ENCODE measurements at regions not wholly inside any gene's neighbourhood (a gene's known extent, or its start where the extent isn't known, plus 50 kb on each side); places are given as distances from the start of the nearest gene placed in this dataset.
A peak's percentile ranks its signal among the peaks of the same experiment; 100 is the strongest.

DNA sequence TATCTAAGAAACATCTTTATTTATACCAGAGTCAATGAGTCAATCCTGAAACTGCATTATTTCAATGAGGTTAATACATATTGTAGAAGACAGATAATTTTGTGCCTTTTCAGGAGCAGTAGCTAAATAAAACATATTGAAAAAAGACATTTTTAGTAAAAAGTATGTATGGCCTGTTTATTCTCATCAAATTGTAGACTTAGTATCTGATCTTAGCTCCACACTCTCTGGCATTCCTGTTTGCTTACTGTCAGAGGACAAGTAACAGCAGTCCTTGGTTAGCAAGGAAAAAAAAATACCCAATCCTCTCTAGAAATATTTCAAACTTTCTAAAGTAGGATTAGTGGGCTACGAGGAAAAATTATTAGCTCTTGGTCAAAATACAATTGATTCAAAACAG is 50.5 kb upstream of the GUCY1A1 start:
- no peaks in the 10 kb centered on the region for H3K9me3 ChIP-seq (ENCODE audit: control insufficient read depth in 2 of 3, insufficient read depth in 1 of 3, low read length in 3 of 3)
- no peak for TF ChIP-seq CTCF (IDR thresholded peaks at IDR 0.05; ENCODE audit: borderline replicate concordance, extremely low read depth, insufficient read depth)
- intact Hi-C loops (cut with DNase I): no loop called here
- FAIRE-seq (peak; percentile 51), DNase-seq (no peak)
- no peak overlapping the region for H3K4me3 ChIP-seq (ENCODE audit: low read length in 3 of 3)
- H3K27ac ChIP-seq (ENCODE audit: low read depth in 2 of 2, low read length in 2 of 2): no peak overlapping the region
- no peaks in the 10 kb centered on the region for H3K27me3 ChIP-seq (ENCODE audit: control insufficient read depth, insufficient read depth, low read length)
- no peaks in the 10 kb centered on the region for H3K4me1 ChIP-seq (ENCODE audit: control insufficient read depth in 2 of 3, insufficient read depth in 2 of 3, low read depth in 1 of 3, low read length in 3 of 3)
- H3K9ac ChIP-seq (ENCODE audit: low read length in 3 of 3): no peak overlapping the region
- H3K36me3 ChIP-seq (ENCODE audit: control insufficient read depth in 2 of 3, insufficient read depth in 3 of 3, low read length in 3 of 3): no peaks in the 10 kb centered on the region

DNA sequence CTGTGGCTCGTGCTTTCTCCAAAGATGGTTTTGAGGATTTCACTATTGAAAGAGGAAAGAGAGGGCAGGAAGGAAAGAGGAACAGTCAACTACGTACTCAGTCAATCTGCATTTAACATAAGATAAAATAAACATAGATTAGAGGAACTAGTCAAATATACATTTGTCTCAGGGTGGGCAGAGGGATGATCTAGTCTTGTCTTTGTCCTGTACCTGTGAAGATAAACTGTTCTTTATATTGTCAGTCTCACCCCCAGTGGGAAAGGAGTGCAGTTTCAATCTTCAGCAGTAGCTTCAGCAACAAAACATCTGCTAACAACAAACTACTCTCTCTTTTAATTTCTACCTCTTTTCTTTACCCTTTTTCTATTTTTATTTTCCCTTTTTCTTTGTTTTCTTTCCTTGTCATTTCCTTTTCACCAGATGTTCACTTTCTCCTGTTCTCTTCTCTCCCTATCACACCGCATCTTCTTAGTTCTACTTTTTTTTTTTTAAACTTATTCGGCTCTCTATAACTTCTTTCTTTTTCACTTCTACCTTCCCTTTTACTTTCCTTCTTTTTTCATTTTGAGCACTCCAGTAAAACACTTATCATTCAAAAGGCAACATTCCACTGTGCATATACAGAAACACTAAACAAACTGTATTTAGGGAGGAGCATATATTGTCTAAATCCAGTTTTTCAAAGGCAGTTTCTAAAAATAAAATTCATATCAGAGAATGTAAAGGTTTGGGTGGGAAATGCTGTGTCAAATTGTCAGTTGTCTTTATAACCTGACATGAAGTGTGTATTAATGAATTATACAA is 51.4 kb upstream of the GUCY1A1 start:
- intact Hi-C loops (cut with DNase I): no loop called here
- Histone ChIP-seq H3K9ac (ENCODE audit: low read length in 3 of 3) (no peak overlapping the region), H3K27ac (ENCODE audit: low read depth in 2 of 2, low read length in 2 of 2) (no peak overlapping the region), H3K27me3 (ENCODE audit: control insufficient read depth, insufficient read depth, low read length) (no peaks in the 10 kb centered on the region), H3K9me3 (ENCODE audit: control insufficient read depth in 2 of 3, insufficient read depth in 1 of 3, low read length in 3 of 3) (no peaks in the 10 kb centered on the region), H3K4me1 (ENCODE audit: control insufficient read depth in 2 of 3, insufficient read depth in 2 of 3, low read depth in 1 of 3, low read length in 3 of 3) (no peaks in the 10 kb centered on the region), H3K36me3 (ENCODE audit: control insufficient read depth in 2 of 3, insufficient read depth in 3 of 3, low read length in 3 of 3) (no peaks in the 10 kb centered on the region), H3K4me3 (ENCODE audit: low read length in 3 of 3) (no peak overlapping the region)
- FAIRE-seq (no peak), DNase-seq (no peak)
- TF ChIP-seq CTCF (IDR thresholded peaks at IDR 0.05; ENCODE audit: borderline replicate concordance, extremely low read depth, insufficient read depth): no peak

DNA sequence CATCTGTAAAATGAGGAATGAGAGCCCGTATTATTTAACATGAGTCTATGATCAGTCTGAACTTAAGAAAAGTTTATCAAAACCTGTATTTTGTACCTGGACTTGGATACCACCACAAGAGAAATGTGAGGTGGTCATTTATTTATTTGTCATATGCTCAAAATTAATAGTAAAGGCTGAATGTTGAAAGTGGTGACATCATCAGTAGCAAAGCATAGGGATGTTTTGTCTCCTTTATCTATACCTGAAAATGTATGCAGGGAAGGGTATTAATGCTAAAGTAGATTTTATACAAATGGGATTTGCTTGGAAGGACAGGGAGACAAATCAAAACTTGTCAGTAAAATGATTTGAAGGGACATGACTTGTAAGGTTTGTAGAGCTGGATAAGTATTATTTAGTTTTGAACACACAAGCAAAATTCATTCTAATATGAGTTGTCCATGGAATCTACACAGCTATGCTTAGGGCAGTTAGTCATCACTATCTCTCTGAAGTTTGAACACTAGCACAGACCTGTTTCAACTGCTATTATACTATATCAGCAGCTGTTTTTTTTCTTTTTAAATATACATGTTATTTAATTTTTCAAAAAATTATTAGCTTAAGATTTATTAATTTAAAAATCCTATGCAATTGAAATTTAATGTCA is 52.4 kb upstream of the GUCY1A1 start:
- H3K27me3 ChIP-seq (ENCODE audit: control insufficient read depth, insufficient read depth, low read length): no peaks in the 10 kb centered on the region
- no peaks in the 10 kb centered on the region for H3K9me3 ChIP-seq (ENCODE audit: control insufficient read depth in 2 of 3, insufficient read depth in 1 of 3, low read length in 3 of 3)
- no peak overlapping the region for H3K9ac ChIP-seq (ENCODE audit: low read length in 3 of 3)
- FAIRE-seq: no peak
- no peak overlapping the region for H3K4me3 ChIP-seq (ENCODE audit: low read length in 3 of 3)
- intact Hi-C loops (cut with DNase I): no loop called here
- no peak for TF ChIP-seq CTCF (IDR thresholded peaks at IDR 0.05; ENCODE audit: borderline replicate concordance, extremely low read depth, insufficient read depth)
- no peak overlapping the region for H3K27ac ChIP-seq (ENCODE audit: low read depth in 2 of 2, low read length in 2 of 2)
- DNase-seq: no peak
- no peaks in the 10 kb centered on the region for H3K4me1 ChIP-seq (ENCODE audit: control insufficient read depth in 2 of 3, insufficient read depth in 2 of 3, low read depth in 1 of 3, low read length in 3 of 3)
- H3K36me3 ChIP-seq (ENCODE audit: control insufficient read depth in 2 of 3, insufficient read depth in 3 of 3, low read length in 3 of 3): no peaks in the 10 kb centered on the region
